GM20431 (cell line): ENCODE measurements at regions not wholly inside any gene's neighbourhood (a gene's known extent, or its start where the extent isn't known, plus 50 kb on each side); places are given as distances from the start of the nearest gene placed in this dataset.

Experiments used
- in situ Hi-C: fragments of 300-500 bp; cut with MseI, MboI; formaldehyde crosslinking; loops from one replicate; pipeline ENCODE4 v1.15.0; 2020; ENCODE audit warnings: low sequenced_read_pairs; ENCODE audit not compliant: unreplicated experiment

DNA sequence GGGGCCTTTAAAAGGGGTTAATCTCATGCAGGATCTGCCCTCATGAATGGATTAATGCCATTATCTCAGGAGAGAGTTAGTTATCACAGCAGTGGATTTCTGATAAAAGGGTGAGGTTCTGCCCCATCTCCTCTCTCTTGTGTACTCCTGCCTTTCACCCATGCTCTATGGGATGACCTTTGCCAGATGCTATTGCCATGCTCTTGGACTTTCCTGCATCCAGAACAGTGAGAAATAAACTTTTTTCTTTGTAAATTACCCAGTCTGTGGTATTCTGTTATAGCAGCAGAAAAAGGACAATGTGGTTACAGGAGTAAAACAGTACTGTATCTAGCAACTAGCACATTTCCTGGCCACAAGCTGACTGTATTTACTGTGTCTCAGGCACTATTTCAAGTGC is 58.0 kb upstream of the CCN2 start:
- in situ Hi-C loops: no loop called here

- in situ Hi-C loops: no loop called here
These were observed 56.5 kb upstream of the CCN2 start for GRCh38 chr6:132007474-132008190.

- in situ Hi-C loops: no loop called here
These were observed 54.0 kb upstream of the CCN2 start for GRCh38 chr6:132005178-132005577.

DNA sequence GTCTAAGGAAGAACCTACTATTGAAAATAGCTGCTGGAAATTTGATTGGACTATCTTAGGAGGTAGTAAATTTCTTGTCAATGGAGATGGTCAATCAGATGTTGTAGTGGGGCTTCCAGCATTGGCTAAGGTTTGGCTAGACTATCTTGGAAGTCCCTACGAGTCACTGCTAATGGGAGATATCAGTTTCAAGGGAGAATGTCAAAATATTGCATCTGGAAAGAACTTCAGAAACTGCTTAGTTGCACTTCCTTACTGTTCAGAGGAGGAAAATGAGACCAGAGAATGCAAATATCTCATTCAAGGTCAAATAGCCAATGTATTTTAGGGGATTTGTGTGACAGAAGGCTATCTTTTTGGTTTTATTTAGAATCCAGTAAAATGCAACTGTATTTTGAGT is 53.5 kb upstream of the CCN2 start:
- in situ Hi-C loops: no loop called here

- in situ Hi-C loops: no loop called here
These were observed 52.5 kb upstream of the CCN2 start for GRCh38 chr6:132003516-132004178.
